Astrocyte of the spinal cord (primary cell): ENCODE measurements at regions not wholly inside any gene's neighbourhood (a gene's known extent, or its start where the extent isn't known, plus 50 kb on each side); places are given as distances from the start of the nearest gene placed in this dataset.
"Not testable (repeated sequence)": the region's sequence is repeated elsewhere in the genome, so short reads cannot be mapped to it uniquely, and the experiment has no call there.

Experiments used
- DNase-seq: peaks from one replicate; pipeline ENCODE4 v3.0.0; 2011; ENCODE audit warnings: low read depth, low spot score
- H3K4me3 ChIP-seq: 2 replicates; pipeline ENCODE4 v1.5.1; 2011; ENCODE audit warnings: low read depth, mild to moderate bottlenecking, low read length, moderate library complexity
- CTCF ChIP-seq: IDR thresholded peaks from 2 replicates; pipeline ENCODE4 v1.5.1; 2012; ENCODE audit warnings: low read depth, mild to moderate bottlenecking, low read length, inconsistent platforms
- in situ Hi-C: cut with HindIII; loops from 2 replicates; pipeline ENCODE4 v1.10.0; 2017; ENCODE audit warnings: low sequenced_read_pairs

GRCh38 chr5:165407352-165407751 is 1901.9 kb downstream of the MAT2B start:
- DNase-seq, result no peak
- no peak overlapping the region for H3K4me3 ChIP-seq
- no peak for TF ChIP-seq CTCF
- in situ Hi-C loops, result no loop called here

- in situ Hi-C loops, result no loop called here
- no peak overlapping the region for H3K4me3 ChIP-seq
- no peak for DNase-seq
- TF ChIP-seq CTCF, result no peak
Observed at GRCh38 chr5:165410476-165410875, 1905.1 kb downstream of the MAT2B start.

- in situ Hi-C loops, DNase-seq, H3K4me3 ChIP-seq: not testable (repeated sequence)
Observed at GRCh38 chr5:165411532-165411931, 1906.1 kb downstream of the MAT2B start.

GRCh38 chr5:165420493-165420892 is 1915.1 kb downstream of the MAT2B start:
- in situ Hi-C loops, result no loop called here
- no peak for DNase-seq
- no peak overlapping the region for H3K4me3 ChIP-seq
- TF ChIP-seq CTCF, result no peak

GRCh38 chr5:165423697-165424299 is 1918.4 kb downstream of the MAT2B start:
- no peak for DNase-seq
- TF ChIP-seq CTCF, result no peak
- in situ Hi-C loops, result no loop called here
- H3K4me3 ChIP-seq, result no peak overlapping the region

- DNase-seq, result no peak
- in situ Hi-C loops, result no loop called here
- no peak overlapping the region for H3K4me3 ChIP-seq
- TF ChIP-seq CTCF, result no peak
Observed at GRCh38 chr5:165425594-165425993, 1920.2 kb downstream of the MAT2B start.

- no peak overlapping the region for H3K4me3 ChIP-seq
- no peak for TF ChIP-seq CTCF
- in situ Hi-C loops, result no loop called here
- no peak for DNase-seq
Observed at GRCh38 chr5:165448753-165449152, 1943.3 kb downstream of the MAT2B start.
